Jurkat, Clone E6-1 (cell line): ENCODE measurements at regions not wholly inside any gene's neighbourhood (a gene's known extent, or its start where the extent isn't known, plus 50 kb on each side); places are given as distances from the start of the nearest gene placed in this dataset.

Experiments used
- DNase-seq: peaks from one replicate; pipeline ENCODE4 v3.0.0-alpha.2; 2011; ENCODE audit warnings: low read depth, low spot score
- H3K4me3 ChIP-seq: 2 replicates; pipeline ENCODE4 v1.5.1; 2011; ENCODE audit warnings: mild to moderate bottlenecking, low read length, control low read depth, moderate library complexity

DNA sequence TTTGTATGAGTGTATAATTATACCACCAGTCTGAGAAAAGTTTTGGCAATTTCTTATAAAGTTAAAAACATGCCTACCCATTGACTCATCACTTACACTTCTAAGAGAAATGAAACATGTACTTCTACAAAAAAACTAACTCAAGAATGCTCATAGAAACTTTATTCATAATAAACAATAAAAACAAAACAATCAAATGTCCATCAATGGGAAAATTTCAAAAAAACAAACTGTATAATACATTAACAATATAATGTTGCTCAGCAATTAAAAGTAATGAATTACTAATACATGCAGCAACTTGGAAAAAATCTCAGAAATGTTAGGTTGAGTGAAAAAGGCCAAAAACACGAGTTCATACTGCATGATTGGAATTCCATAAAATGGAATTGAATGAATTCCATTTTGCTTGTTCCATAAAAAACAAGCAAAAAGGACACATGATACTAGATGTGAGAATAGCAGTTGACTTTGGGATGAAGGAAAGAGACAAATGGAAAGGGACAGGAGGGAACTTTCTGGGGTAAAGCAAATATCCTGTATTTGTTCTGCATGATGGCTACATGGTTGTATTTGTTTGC is 726.6 kb downstream of the RFPL4B start:
- no peak for DNase-seq
- no peak overlapping the region for H3K4me3 ChIP-seq

DNA sequence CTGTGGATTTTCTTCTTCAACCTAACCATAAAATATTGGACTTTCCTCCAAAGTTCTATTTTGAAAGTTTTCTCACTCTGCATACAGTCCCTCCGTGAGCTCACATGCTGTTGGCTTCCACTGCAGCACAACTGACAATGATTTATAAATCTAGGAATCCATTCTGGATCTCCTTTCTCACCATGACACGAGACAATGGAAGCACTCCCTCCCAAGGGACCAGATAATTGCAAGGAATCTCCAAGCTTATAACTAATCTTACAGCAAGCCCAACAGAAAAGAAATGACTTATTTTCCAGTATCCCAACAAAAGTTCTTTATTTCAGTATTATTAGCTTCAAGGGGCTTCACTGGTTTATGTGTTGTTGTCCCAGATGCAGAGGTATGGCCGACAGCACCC is 729.0 kb downstream of the RFPL4B start:
- DNase-seq = no peak
- H3K4me3 ChIP-seq = no peak overlapping the region

DNA sequence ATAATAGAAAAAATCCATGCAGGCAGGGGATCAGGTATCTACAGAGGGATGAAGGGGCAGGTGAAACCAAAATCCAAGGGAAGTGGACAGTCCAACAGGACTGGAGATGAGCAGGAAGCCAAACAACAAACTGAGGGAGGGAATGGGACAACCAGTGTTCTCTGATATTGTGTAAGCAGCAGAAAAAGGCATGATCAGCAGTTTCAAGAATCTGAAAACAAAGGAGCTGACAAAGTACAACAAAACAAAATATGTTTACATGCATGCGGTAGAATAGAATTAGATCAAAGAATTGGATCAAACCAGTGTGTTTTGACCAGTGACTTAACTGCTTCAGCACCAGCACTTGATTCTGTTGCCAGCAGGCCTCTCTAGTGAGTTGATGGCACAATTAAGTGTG is 729.7 kb downstream of the RFPL4B start:
- H3K4me3 ChIP-seq = no peak overlapping the region
- no peak for DNase-seq

DNA sequence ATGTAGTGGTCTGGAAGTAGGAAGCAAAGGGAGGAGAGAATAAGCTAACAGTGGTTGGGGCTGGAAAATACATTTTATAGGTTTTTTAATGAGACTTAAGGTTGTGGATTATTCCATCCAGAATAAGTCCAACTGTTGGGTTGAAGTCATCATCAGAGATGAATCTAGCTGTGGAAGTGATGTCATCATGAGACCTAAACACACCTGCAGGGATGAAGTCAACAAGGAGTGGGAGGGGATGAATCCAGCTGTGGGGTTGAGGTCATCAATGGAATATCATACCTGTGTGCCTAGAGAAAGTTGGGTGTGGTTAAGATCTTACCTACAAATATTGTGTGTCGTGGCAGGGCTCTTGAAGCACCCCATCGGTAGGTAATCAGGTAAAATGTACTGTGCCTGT is 730.7 kb downstream of the RFPL4B start:
- no peak overlapping the region for H3K4me3 ChIP-seq
- DNase-seq = no peak

DNA sequence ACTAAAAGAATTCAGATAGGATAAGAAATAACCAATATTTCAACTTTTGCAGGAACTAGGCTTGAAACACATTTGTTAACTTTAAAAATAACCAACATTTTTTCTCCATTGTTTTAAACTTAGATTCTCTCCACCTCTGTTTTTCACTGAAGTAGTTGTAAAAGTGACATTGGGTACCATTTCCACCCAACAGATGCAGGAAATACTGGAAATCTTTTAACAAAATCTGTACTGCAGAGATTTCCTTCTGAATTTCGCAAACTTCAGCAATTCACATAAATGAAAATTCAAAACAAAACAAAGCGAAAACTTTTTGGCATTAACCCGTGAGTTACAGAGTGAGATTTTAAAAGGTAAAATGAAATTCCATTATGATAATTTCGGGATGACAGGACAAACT is 731.7 kb downstream of the RFPL4B start:
- no peak for DNase-seq

DNA sequence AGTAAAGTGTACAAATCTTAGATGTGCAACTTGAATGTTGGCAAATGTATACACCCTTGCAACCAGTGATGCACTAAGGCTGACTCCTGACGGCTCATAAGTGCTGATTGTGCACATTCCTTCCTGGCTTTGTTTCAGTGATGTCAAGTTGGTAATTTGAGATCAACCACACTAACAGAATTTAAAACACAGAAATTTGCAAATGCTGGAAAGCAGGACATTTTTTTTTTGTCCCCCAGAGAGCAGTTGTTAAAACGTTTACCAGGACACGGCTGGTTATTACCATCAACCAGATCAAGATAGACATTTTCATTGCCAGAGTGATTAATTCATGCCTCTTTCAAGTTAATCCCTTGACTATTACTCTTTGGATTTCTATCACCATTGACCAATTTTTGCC is 735.6 kb downstream of the RFPL4B start:
- no peak for DNase-seq
- no peak overlapping the region for H3K4me3 ChIP-seq

More for the DNA sequence above, 731.7 kb downstream of the RFPL4B start:
- H3K4me3 ChIP-seq = no peak overlapping the region

DNA sequence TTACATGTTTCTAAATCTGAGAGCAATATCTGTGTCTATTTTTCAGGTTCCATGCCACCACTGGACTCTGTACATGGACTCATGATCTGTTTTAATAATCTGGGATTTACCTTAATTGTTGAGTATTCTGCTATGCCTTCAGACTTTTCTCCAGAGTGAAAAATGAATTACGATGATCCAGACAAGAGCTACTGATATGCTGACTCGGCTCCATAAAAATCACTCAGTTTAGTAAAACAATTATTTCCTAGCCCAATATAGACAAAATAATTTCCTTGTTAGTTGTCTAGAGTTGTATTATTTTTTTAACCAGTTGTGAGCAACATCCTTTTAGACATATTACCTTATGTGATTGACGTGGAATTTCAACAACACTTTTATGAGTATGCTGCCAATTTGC is 736.8 kb downstream of the RFPL4B start:
- H3K4me3 ChIP-seq = no peak overlapping the region
- no peak for DNase-seq

DNA sequence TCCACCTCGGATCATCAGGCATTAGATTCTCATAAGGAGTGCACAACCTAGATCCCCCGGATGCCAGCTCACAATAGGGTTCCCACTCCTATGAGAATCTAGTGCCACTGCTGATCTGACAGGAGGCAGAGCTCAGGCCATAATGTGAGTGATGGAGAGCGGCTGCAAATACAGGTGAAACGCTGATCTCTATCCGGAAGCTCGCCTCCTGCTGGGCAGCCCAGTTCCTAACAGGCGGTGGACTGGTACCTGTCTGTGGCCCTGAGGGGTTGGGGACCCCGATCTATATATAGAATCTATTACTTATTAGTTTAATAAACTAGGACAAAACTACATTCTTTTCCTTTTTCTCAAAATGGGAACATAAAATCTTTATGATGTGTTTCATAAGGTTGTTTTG is 741.9 kb downstream of the RFPL4B start:
- DNase-seq = no peak

DNA sequence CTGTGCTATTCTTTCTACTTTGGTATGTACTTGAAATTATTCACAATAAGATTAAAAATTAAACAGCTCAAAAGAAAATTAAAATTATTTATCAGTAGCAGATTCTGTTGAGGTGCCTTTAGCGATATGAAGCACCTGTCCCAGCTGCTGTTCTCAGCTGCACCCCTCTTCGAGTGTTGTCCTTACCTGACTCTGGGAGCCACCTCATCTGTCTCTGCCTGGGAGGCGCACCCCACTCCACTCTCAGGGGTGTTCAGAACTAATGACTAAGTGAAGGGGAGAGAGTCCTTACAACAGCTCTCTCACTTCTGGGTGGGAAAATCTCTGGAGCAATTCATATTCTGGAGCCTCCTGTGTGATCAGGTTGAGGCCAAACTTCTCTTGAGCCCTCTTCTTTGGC is 745.7 kb downstream of the RFPL4B start:
- DNase-seq = no peak
- H3K4me3 ChIP-seq = no peak overlapping the region

More for the DNA sequence above, 741.9 kb downstream of the RFPL4B start:
- H3K4me3 ChIP-seq = no peak overlapping the region

DNA sequence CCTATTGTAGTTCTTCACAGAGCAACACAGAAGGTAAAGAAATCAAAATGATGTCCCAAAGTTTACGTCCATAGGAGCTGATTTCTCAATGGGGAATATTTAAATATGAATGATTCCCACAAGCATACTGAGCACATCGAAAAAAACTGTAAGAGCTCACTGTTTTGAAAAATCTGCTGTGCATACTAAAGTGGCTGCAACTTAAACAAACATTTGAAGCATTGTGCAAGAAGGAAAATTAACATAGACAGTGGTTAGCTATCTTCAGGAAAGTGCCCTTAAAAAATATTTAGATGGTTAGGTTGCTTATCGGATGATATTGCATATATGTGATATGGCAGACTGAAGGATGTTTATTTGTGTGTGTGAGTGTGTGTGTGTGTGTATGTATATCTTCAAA is 747.6 kb downstream of the RFPL4B start:
- no peak for DNase-seq
- no peak overlapping the region for H3K4me3 ChIP-seq

DNA sequence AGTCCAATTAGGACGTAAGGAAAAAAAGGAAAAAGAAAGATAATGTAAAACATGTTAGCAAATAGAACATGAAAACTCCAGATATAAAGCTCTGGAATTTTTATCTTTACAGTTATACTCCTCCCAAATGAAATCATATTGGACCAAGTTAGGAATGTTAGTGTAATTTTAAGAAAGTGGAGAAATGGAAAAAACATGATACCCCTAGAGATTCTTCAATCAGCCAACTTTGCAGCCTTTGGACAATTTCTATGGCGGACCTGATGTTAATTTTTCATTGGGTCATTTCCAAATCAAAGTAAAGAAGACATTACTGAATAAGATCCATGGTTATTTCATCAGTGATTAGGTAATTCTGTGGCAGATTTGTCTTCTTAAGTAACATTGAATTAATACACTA is 748.7 kb downstream of the RFPL4B start:
- no peak overlapping the region for H3K4me3 ChIP-seq
- DNase-seq = no peak

DNA sequence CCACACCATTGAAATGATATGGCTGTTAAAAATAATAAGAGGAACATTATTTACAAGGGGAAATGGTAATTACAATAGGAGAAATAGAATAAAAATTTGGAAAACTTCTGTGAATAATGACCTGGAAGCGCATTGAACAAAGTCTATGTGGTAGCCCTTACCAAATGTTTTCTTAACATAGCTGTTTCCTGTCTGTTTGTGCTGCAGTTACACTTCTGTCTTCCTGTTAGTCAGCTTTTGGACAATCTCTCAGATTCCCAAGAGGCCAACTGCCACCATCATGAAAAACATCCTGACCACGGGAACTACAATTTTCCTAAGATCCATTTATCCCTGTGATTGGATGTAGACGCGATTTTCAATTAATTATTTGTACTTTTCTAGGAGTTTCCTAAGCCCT is 754.4 kb upstream of the MARCKS start:
- no peak for DNase-seq
- no peak overlapping the region for H3K4me3 ChIP-seq

DNA sequence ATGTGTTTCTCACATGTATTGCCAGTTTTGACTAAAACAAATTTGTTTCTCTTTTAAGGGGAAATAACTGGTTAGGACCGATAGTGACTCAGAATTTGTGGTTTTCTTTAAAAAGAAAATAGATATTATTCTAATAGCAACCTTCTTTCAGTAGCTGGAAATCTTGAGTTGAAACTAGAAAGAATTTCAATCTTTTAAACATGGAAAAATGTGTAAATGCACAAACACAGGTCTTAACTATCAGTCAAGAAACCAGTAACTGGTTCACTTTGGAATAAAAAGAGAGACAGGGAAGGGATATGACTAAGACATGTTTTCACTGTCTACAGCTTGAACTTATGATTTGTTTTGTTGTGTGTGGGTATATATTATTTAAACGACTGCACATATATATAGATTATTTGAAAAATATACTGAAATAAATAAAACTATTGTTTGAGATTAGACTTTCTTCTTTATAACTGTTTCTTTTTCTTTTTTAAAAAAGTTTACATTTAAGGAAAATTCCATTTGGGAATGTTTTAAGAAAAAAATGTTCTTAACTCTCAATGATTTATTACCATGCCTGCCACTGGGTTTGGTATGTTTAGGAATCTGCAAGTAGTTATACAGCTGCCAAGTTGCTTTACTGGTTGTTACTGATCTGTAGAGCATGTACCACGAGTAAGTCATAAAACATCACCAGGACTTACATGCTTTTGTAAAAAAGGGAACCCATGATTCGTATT is 753.3 kb upstream of the MARCKS start:
- no peak for DNase-seq
- H3K4me3 ChIP-seq = no peak overlapping the region

DNA sequence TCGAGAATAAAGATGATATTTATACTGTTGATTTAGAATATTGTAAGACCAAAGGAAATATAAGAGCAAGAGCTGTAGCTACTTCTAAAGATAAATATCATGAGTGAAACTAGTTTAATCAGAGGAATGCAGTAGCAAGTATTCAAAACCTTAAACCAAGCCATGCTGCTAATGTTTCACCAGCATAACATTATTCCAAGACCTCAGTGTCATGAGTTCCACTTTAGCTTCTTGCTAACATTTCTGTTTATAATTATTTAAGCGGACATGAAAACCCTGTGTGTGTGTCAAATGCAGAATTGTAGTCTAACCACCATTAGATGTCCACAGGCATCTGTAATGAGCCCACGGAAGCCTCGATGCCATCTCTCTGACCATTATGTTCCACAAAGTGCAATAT is 752.6 kb upstream of the MARCKS start:
- H3K4me3 ChIP-seq = no peak overlapping the region
- DNase-seq = no peak

DNA sequence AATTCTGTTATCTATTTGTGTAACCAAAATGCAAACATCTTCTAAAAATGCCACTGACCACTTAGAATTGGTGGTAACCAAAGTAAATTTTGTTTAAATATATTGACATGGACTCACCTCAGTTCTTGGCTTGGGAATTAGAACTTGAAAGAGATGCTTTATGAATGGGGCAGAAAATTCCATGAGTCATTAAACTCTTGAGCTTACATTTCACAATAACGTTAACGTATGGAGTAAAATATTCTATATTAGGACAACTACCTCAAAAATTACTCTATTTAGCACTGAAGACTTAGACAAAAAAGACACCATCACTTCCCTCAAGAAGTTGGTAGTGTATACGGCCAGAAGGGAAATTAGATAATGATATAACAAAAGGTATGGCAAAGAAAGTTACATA is 752.2 kb upstream of the MARCKS start:
- DNase-seq = no peak
- H3K4me3 ChIP-seq = no peak overlapping the region

DNA sequence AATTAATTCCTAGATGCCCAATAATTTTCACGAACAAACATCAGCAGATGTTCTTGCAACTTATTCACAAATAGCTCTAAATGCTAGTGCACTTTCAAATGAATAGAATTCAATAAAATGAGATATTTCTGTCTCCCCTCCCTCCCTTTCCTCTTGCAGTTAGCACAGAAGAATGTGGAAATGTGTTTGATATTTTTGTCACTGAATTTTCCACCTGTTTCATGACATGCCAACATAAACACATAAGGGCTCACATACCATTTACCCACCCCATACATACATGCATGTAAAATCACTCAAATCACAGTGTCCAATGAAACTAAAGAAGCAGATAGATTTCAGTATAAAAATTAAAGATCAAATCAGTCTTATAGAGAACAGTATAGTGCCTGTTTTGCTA is 746.9 kb upstream of the MARCKS start:
- no peak overlapping the region for H3K4me3 ChIP-seq
- DNase-seq = no peak

DNA sequence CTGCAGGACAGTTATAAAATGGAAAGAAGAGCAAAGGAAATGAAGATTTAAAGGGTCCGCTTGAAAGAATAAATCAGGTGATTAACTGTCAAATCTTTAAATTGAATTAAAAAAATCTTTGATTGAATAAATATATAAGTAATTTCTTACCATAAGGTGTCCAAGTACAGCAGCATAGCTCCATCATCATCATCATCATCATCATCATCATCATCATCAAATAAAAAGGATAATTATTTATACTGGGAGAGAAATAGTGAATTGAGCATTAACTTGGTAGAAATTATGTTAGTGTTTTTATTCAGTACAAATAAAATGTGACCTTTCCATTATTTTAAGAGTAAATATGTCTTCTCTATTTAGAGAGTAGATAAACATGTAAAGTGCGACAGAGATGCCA is 745.6 kb upstream of the MARCKS start:
- H3K4me3 ChIP-seq = no peak overlapping the region
- no peak for DNase-seq

DNA sequence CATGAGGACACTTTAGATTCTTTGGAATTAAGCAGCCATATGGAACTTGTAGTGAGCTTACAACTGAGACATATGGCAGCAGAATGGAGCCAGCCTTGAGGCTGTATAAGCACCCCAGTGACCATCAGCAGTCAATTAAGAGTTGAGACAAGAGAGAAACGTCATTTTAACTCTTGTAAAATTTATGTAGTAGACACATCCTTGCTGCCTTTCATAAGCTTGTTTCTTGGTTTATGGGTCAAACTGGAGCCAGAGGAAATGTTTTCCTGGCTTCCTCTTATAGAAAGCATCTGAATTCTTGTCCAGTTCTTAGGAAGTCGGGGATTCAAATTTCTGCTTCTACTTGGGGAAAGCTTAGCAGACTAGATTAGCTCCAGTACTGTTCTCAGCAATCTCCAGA is 745.1 kb upstream of the MARCKS start:
- no peak for DNase-seq
- H3K4me3 ChIP-seq = no peak overlapping the region

DNA sequence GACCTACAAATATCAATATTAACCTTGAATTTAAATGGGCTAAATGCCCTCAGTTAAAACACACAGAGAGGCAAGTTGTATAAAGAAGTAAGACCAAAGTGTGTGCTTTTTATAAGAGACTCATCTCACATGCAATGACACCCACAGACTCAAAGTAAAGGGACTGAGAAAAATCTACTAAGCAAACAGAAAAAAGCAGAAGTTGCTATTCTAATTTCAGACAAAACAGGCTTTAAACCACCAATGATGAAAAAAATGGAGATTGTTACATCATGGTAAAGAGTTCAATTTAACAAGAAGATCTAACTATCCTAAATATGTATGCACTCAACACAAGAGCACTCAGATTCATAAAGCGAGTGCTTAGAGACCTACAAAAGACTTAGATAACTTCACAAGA is 741.9 kb upstream of the MARCKS start:
- no peak for DNase-seq
- H3K4me3 ChIP-seq = no peak overlapping the region

DNA sequence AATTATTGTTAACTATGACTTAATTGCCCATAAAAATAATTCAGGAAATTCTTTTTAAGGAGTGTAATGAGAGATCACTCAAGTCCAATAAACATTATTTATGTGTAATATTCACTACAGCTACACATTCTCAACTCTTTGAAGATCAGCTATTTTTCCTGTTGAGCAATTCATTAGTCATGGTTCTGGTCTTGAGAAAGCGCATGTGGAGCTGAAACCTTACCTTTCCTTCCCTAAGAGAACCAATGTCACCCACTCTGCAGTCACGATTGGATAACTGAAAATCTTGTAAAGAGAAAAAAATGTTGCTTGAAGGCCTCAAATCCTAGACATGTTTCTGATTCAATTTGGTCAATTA is 736.9 kb upstream of the MARCKS start:
- no peak for DNase-seq
- H3K4me3 ChIP-seq = no peak overlapping the region

DNA sequence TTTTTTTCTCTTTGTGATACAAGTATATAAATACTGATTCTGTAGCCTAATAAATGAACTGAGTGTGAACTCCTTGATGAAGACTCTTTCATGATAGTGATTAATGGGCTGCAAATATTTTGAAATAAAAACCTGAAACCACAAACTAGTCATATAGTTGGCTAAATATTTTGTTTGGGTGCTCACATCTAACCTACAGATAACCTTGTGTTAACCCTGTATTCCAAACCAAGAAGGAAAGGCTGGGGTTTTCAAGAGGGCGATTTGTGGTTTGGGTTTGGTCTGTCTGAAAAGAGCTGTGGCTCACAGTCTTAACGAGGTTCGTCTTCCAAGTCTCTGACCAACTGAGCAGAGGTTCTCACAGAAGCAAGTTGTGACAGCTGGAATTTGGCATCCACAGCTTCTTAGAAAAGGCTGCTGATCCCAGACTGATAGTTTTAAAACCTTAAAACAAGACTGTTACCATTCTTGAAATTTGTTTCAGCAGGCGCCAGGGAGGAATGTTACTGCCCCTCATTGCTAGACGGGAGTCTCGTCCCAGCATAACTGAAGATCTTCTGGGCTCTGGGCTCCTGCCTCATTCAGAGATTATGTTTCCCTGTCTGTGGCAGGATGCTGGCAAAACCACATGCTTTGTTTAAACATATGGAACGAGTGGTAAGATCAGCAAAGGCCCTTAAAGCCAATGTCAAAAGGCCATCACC is 736.4 kb upstream of the MARCKS start:
- no peak overlapping the region for H3K4me3 ChIP-seq
- DNase-seq = no peak
